ENCODE measurements at regions not wholly inside any gene's neighbourhood (a gene's known extent, or its start where the extent isn't known, plus 50 kb on each side); places are given as distances from the start of the nearest gene placed in this dataset.

DNA sequence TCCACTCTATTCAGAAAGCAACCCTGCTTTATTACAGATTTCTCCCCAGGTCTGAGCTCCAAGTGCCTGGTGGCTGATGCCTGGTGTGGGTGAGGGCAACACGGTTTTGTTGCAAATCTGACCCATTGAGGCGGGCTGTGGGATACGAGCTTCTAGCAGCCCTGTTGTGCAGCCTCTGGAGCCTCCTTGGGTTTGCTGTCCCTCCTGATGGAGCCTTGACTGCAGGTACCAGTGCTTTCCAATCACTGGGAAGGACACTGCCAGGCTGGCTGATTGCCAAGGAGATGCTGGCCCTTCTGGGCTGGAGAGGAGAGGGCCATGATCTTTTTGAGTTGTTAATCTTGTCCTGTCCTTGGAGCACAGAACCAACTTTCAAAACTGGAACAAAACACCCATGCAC lies 151.0 kb upstream of the RGMA start:
- TF ChIP-seq, protein P1, sequence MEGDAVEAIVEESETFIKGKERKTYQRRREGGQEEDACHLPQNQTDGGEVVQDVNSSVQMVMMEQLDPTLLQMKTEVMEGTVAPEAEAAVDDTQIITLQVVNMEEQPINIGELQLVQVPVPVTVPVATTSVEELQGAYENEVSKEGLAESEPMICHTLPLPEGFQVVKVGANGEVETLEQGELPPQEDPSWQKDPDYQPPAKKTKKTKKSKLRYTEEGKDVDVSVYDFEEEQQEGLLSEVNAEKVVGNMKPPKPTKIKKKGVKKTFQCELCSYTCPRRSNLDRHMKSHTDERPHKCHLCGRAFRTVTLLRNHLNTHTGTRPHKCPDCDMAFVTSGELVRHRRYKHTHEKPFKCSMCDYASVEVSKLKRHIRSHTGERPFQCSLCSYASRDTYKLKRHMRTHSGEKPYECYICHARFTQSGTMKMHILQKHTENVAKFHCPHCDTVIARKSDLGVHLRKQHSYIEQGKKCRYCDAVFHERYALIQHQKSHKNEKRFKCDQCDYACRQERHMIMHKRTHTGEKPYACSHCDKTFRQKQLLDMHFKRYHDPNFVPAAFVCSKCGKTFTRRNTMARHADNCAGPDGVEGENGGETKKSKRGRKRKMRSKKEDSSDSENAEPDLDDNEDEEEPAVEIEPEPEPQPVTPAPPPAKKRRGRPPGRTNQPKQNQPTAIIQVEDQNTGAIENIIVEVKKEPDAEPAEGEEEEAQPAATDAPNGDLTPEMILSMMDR (IDR thresholded peaks at IDR 0.05; ENCODE audit: insufficient read depth, low read length) = no peak
- TF ChIP-seq POLR2AphosphoS5 (IDR thresholded peaks at IDR 0.05; ENCODE audit: low read depth) (no peak), SPI1 (IDR thresholded peaks at IDR 0.05; ENCODE audit: borderline replicate concordance, low read depth) (no peak), GABPA (IDR thresholded peaks at IDR 0.05; ENCODE audit: low read depth) (no peak)
- TF ChIP-seq, protein P2, sequence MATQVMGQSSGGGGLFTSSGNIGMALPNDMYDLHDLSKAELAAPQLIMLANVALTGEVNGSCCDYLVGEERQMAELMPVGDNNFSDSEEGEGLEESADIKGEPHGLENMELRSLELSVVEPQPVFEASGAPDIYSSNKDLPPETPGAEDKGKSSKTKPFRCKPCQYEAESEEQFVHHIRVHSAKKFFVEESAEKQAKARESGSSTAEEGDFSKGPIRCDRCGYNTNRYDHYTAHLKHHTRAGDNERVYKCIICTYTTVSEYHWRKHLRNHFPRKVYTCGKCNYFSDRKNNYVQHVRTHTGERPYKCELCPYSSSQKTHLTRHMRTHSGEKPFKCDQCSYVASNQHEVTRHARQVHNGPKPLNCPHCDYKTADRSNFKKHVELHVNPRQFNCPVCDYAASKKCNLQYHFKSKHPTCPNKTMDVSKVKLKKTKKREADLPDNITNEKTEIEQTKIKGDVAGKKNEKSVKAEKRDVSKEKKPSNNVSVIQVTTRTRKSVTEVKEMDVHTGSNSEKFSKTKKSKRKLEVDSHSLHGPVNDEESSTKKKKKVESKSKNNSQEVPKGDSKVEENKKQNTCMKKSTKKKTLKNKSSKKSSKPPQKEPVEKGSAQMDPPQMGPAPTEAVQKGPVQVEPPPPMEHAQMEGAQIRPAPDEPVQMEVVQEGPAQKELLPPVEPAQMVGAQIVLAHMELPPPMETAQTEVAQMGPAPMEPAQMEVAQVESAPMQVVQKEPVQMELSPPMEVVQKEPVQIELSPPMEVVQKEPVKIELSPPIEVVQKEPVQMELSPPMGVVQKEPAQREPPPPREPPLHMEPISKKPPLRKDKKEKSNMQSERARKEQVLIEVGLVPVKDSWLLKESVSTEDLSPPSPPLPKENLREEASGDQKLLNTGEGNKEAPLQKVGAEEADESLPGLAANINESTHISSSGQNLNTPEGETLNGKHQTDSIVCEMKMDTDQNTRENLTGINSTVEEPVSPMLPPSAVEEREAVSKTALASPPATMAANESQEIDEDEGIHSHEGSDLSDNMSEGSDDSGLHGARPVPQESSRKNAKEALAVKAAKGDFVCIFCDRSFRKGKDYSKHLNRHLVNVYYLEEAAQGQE (IDR thresholded peaks at IDR 0.05; ENCODE audit: insufficient replicate concordance, low read depth) = no peak

Measured in HL-60 (cell line).